Erythroblast (primary cell): ENCODE measurements at regions not wholly inside any gene's neighbourhood (a gene's known extent, or its start where the extent isn't known, plus 50 kb on each side); places are given as distances from the start of the nearest gene placed in this dataset.

Experiments
- DNase-seq, 2 experiments: peaks; one replicate each; lab custom pipeline; 2025; lab: John Stamatoyannopoulos, UW
- GATA1 ChIP-seq: IDR thresholded peaks from 2 replicates; pipeline ENCODE4 v1.6.1; 2011; ENCODE audit warnings: low read depth, mild to moderate bottlenecking, control low read depth, low read length, moderate library complexity
- POLR2A ChIP-seq: IDR thresholded peaks from 2 replicates; pipeline ENCODE4 v1.6.1; 2011; ENCODE audit warnings: mild to moderate bottlenecking, low read length

DNA sequence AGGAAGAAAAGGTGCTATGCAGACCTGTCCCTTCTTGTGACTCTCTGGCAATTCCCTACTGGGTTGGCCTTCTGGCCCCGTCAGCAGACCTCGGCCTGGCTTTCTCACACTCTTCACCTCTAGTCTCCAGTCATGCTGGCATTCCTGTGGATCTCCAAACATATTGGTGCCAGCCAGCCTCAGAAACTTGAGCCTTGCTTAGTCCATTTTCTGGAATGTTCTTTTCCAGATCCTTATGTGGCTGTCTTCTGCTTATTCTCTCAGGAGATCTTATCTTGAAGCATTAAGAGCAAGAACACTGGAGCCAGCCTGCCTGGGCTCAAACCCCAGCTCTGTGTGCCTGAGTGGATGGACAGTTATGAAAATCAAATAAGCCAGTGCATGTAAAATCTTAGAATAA lies 88.2 kb upstream of the NTRK3 start:
- DNase-seq = no peak
- TF ChIP-seq GATA1 = no peak
- TF ChIP-seq POLR2A = no peak

DNA sequence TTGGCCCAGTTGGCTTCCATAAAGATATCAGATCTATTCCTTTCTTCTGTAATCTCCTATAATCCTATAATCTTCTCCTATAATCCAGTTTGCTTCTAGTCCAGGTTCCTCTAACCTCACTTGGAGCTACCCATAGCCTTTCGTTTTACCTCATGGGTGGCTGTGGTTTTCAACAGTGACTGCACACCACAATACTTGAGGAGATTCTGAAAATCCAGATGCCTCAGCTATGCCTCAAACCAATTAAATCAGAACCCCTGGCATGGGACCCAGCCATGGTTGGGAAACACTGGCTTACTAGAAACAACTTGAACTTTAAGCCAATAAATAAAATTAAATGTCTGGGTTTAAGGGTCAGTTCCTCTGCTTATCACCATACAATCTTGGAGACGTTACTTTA lies 86.1 kb upstream of the NTRK3 start:
- no peak for DNase-seq

DNA sequence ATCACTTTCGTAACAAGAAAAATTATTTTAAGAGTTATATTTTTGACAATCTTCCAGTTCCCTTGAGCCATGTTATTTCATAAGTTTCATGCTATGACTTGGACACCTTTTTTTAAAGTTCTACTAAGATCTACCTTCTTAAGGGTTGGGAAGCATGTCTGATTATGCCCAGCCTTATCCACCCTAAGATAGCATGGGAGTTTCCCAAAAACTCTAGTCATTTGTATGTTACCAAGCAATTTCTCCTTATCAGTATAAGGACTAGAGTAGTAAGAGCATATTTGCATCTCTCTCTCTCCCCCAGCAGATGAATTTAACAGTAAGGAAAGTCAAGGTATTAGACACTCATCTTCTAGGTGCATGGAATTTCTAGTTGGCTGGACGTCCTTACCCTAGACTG lies 85.1 kb upstream of the NTRK3 start:
- TF ChIP-seq POLR2A = no peak
- no peak for TF ChIP-seq GATA1
- no peak for DNase-seq

More for the DNA sequence above, 86.1 kb upstream of the NTRK3 start:
- TF ChIP-seq POLR2A (no peak), GATA1 (no peak)

DNA sequence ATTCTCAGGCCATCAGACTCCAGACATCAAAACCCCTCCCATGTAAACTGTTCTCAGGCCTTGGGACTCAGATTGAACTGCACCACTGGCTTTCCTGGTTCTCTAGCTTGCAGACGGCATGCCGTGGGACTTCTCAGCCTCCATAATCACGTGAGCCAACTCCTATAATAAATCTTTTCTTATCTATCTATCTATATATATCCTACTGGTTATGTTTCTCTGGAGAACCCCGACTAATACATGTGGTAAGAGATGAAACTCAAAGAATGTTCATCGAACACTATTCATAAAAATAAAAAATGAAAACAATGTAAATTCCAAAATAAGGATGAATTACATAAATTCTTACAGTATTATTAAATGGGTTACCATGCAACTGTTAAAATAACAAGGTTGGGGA lies 84.5 kb upstream of the NTRK3 start:
- no peak for DNase-seq
- TF ChIP-seq POLR2A (no peak), GATA1 (no peak)

DNA sequence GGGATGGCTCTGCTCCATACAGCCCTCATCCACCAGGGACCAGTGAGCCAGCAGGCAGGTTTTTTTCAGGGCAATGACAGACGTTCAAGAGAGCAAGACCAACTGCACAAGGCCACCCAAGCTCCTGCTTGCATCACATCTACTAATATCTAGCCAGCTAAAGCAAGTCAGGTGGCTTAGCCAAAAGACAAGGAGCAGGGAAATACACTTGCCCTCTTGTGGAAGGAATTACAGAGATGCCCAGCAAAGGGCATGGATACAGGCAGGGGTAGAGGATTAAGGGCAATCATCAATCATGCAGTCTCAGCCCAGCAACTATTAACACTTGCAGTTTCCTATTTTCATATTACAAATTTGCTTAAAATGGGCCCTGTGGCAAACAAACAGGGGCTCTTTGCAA lies 81.5 kb upstream of the NTRK3 start:
- TF ChIP-seq GATA1 (no peak), POLR2A (no peak)
- no peak for DNase-seq

DNA sequence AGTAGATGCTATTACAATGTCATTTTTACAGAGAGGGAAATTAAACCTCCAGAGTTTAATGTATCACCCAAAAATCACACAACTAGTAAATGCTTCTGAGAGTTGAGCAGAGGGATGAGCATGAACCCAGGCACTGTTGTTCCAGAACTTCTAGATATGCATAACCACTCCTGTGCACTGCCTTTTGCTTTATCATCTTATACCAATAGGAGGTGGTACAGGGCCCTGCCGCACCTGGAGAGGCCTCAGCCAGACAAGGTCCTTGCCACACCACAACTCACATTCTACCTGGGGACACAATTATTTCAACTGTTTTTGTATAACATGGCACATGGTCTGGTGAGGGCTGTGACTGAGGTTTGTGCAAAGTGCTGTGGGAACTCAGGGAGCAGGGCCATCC lies 78.5 kb upstream of the NTRK3 start:
- DNase-seq = no peak
- no peak for TF ChIP-seq GATA1
- TF ChIP-seq POLR2A = no peak

DNA sequence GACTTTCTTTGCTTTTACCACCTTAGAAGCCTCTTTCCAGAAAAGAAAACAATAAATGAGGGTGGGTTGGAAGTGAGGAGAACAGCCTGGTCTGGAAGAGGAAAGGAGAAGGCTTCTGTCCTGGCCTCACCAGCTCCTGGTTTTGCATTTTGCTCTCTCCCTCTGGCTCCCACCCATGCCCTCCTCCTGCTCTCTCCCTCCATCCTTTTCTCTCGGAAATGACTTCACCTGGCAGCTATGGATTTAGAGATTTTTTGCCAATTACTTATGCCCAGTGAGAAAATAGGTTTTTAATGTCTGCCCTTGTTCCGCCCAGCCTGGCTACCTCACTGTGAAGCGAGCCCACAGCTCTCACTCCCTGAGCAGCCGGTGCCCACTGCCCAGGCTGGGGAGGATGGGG lies 77.9 kb upstream of the NTRK3 start:
- TF ChIP-seq POLR2A (no peak), GATA1 (no peak)
- DNase-seq = no peak

DNA sequence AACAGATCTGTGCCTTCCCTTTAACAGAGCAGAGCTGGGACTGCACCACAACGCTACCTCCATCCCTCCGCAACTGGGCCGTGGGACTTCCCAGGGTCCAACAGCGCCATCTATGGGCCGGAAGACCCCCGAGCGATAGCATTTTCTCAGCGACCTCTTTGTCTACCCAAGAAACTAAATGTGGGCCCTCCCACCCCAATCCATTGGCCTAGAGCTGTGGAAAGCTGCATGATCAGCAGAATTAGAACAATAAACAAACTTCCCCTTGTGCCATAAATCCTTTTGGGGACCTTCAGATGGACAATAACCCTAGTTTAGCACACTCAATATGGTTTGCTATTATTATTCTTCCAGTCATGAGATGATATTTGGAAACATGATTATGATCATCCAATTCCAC lies 74.8 kb upstream of the NTRK3 start:
- TF ChIP-seq GATA1 (no peak), POLR2A (no peak)
- DNase-seq = peak; percentile 41 to 64

DNA sequence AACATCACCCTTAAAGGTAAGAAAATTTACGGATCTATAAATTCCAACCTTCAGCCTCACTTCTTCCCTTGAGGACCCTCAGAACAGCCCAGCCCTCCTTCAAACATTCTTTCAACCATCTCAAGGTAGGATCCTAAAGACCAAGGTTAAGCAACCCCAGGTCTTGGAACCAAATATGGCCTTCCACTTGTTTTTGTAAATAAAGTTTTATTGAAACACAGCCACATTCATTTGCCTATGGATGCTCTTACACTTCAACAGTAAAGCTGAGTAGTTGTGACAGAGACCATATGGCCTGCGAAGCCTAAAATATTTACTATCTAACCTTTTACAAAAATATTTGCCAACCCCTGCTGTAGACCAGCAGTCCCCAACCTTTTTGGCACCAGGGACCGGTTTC lies 70.4 kb upstream of the NTRK3 start:
- TF ChIP-seq POLR2A (no peak), GATA1 (no peak)
- DNase-seq = no peak

DNA sequence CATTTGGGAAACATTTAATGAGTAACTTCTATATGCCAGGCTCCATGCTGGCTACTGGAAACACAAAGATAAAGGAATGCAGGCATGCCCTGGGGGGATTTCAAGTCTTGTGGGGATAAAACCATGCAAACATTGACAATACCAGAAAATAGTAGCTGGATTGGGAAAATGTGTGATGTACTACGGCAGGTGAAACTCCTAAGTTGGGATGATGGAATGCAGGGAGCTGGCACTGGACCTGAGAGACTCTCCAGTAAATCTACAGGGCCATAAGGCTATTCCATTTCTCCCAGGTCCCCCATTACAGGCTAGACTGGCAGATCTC lies 68.2 kb upstream of the NTRK3 start:
- TF ChIP-seq GATA1 = no peak
- no peak for DNase-seq

DNA sequence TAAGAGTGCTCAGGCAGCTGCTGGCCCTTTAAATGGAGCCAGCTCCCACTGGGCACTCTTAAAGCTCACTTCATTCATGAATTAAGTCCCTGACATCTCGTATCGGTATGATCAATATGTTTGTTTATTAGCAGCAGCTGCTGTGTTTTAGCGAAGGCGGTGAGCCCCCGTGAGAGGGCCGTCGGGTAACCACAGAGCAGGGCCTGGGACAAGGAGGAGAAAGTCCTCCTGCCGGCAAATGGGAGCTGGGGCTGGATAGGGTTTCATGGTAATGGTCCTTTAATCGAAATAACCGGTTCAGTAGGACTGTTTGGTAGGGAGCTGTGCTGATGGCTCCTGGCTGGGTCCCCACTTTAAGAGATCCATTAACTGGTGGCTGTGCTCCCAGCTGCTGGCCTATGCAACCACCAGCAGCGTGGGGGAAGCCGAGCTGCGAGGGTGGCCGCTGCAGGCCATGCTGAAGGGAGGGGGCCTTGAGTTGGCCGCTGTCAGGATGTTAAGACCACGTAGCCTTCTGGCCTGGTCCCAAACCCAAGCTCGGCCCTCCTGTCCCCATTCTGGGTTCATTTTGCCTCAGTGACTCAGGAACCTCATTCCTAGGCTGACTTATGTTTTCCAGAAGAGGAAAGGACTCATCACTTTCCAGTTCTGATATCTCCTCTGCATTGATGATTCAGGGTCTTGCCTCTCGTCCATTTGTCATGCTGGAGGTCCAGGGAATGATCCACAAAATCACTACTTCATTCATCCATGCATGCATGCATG lies 67.6 kb upstream of the NTRK3 start:
- DNase-seq = no peak
- no peak for TF ChIP-seq GATA1
- TF ChIP-seq POLR2A = no peak

DNA sequence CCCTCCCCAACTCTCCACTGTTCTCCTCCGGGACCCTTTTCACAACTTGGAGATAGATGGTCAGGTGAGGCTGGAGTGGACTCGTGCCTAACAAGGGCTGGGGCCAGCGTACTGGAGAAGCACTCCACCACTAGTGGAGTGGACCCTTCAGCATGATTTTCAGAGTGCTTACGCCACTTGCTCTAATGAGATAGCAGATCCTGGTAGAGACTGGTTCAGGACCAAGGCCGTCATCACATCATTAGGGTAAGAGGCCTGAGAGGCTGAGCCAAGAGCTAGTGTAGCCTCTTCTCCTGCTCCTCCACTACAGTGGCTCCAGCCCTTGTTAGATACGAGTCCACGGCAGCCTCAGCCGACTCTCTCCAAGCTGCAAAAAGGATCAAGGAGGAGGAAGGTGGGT lies 66.9 kb upstream of the NTRK3 start:
- DNase-seq = no peak
- TF ChIP-seq GATA1 (no peak), POLR2A (no peak)

DNA sequence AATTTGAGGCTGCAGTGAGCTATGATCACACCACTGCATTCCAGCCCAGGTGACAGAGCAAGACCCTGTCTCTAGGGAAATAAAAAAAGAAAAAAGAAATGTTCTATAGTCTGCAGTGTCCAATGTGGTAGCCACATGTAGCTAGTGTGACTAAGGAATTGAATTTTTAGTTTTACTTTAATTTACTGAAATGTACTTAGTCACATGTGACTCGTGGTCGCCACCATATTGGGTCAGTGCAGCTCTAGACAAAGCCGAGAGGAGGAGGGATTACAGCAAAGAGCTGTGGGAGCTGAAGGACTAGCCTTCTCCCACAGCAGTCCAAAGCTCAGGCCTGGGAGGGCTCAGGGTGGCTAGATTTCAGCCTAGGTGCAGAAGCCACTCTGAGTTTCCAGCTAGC lies 65.9 kb upstream of the NTRK3 start:
- no peak for DNase-seq
- TF ChIP-seq POLR2A = no peak
- TF ChIP-seq GATA1 = no peak

DNA sequence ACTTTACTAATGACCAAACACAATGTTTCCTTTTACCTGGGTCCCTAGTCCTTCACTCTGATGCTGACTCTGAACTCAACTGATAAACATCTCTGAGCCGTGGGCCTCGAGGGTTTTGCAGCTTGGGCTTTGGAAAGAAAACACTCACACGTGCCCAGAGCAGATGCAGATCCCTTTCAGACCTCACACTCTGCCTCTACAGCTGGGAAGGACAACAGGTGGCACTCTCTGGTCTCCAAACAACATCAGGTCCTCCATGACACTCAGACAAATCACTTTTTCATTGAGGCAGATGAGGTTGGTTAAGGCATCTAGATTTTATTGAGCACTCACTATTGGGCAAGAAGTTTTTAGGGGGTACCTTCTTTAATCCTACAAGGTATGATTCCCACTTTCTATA lies 64.7 kb upstream of the NTRK3 start:
- DNase-seq = no peak
- TF ChIP-seq POLR2A = no peak
- no peak for TF ChIP-seq GATA1

DNA sequence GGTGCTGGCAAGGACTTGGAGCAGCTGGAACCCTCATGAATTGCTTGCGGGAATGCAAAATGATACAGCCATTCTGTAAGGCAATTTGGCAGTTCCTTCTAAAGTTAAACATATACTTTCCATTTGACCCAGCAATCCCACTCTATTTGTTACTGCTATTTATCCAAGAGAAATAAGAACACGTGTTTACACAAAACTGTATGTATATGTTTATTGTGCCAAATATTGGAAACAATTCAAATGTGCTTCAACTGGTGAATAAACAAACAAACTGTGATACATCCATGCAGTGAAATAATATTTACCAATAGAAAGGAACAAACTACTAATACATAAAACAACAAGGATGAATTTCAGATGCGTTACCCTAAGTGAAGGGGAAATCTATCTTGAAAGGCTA lies 60.0 kb upstream of the NTRK3 start:
- no peak for TF ChIP-seq POLR2A
- TF ChIP-seq GATA1 = no peak
- DNase-seq = no peak
